HCT116 (cell line): ENCODE measurements at regions not wholly inside any gene's neighbourhood (a gene's known extent, or its start where the extent isn't known, plus 50 kb on each side); places are given as distances from the start of the nearest gene placed in this dataset.

Experiments used
- ATAC-seq: fragments of 200-7000 bp; cut with Tn5 transposase; 2 replicates; pipeline ENCODE4 v1.9.1; 2020; ENCODE audit warnings: mild to moderate bottlenecking, moderate library complexity
- BruUV-seq: library from RNA; stranded (reverse); fragments of 400-500 nt; replicated peaks from 2 replicates; lab custom pipeline; 2021; lab: Mats Ljungman, UMichigan
- CTCF ChIA-PET: fragments of 300-600 bp; sonication (Branson Sonifier 250); formaldehyde crosslinking; loops from one replicate; lab custom pipeline; 2021; ENCODE audit warnings: antibody characterized with exemption; lab: Charles Lee
- POLR2A ChIA-PET: fragments of 300-600, 350-600 bp; sonication (Branson Sonifier 250); formaldehyde crosslinking; loops from one replicate; lab custom pipeline; 2021; ENCODE audit warnings: antibody characterized with exemption; lab: Charles Lee
- RAD21 ChIA-PET, 2 experiments: fragments of 300-600 bp; sonication (Branson Sonifier 250); formaldehyde crosslinking; loops; one replicate each; lab custom pipeline; 2023; ENCODE audit warnings: low total read pairs in 2 of 2; ENCODE audit not compliant: uncharacterized antibody in 2 of 2, unreplicated experiment in 2 of 2, low non-redundant PET in 1 of 2; lab: Charles Lee
- DNase-seq: peaks from one replicate; pipeline ENCODE4 v3.0.0-alpha.2; 2010; ENCODE audit warnings: low read depth, low spot score
- H2AFZ ChIP-seq: fragments of 200-600 bp; shearing (Covaris generic), sonication (generic); 2 replicates; pipeline ENCODE4 v1.6.1; 2017; ENCODE audit warnings: low read depth, mixed run types, mixed read lengths, antibody characterized with exemption, low read length; ENCODE audit not compliant: poor library complexity, severe bottlenecking
- H3K27ac ChIP-seq: 2 replicates; pipeline ENCODE4 v1.5.1; 2012; ENCODE audit warnings: low read depth, low read length
- H3K27me3 ChIP-seq: fragments of 200-600 bp; sonication (generic); 2 replicates; pipeline ENCODE4 v1.6.1; 2016; ENCODE audit warnings: mixed run types, low read length, mixed read lengths; ENCODE audit not compliant: insufficient read depth
- H3K36me3 ChIP-seq, 2 experiments: fragments of 200-500 bp in 1 of 2; fragments of 200-600 bp in 1 of 2; sonication (Bioruptor generic) in 1 of 2; sonication (generic) in 1 of 2; 2 replicates each; pipeline versions ENCODE4 v1.5.1 to v1.6.1; 2014 to 2016; ENCODE audit warnings: low read length in 2 of 2, inconsistent platforms in 1 of 2, mixed read lengths in 1 of 2, mixed run types in 1 of 2; ENCODE audit not compliant: insufficient read depth in 2 of 2, control insufficient read depth in 1 of 2
- H3K4me1 ChIP-seq, 2 experiments: fragments of 200-600 bp in 1 of 2; sonication (generic) in 1 of 2; 2 replicates each; pipeline versions ENCODE4 v1.5.1 to v1.6.1; 2012 to 2017; ENCODE audit warnings: low read length in 2 of 2, inconsistent platforms in 1 of 2, mild to moderate bottlenecking in 1 of 2, mixed read lengths in 1 of 2, mixed run types in 1 of 2, moderate library complexity in 1 of 2; ENCODE audit not compliant: insufficient read depth in 2 of 2, control insufficient read depth in 1 of 2
- H3K4me2 ChIP-seq: fragments of 200-600 bp; sonication (generic); 2 replicates; pipeline ENCODE4 v1.6.1; 2017; ENCODE audit warnings: mixed run types, low read length, mixed read lengths
- H3K4me3 ChIP-seq, 2 experiments: fragments of 200-600 bp in 1 of 2; sonication (generic) in 1 of 2; replicated peaks in 1 of 2; 2 replicates each; pipeline ENCODE4 v1.5.1; 2011 to 2016; ENCODE audit warnings: low read length in 2 of 2, control low read depth in 1 of 2, low read depth in 1 of 2, mild to moderate bottlenecking in 1 of 2, mixed read lengths in 1 of 2, mixed run types in 1 of 2
- H3K79me2 ChIP-seq: fragments of 200-600 bp; sonication (generic); 2 replicates; pipeline ENCODE4 v1.6.1; 2017; ENCODE audit warnings: mild to moderate bottlenecking, mixed run types, low read length, moderate library complexity, mixed read lengths; ENCODE audit not compliant: insufficient read depth
- H3K9ac ChIP-seq: fragments of 200-600 bp; sonication (generic); 2 replicates; pipeline ENCODE4 v1.6.1; 2016; ENCODE audit warnings: low read length, mixed read lengths
- H3K9me2 ChIP-seq: fragments of 200-600 bp; sonication (generic), shearing (Covaris generic); 2 replicates; pipeline ENCODE4 v1.6.1; 2017; ENCODE audit warnings: mixed run types, mild to moderate bottlenecking, moderate library complexity; ENCODE audit not compliant: insufficient read depth
- H3K9me3 ChIP-seq, 2 experiments: fragments of 200-500 bp in 1 of 2; fragments of 200-600 bp in 1 of 2; sonication (Bioruptor generic) in 1 of 2; sonication (generic) in 1 of 2; 2 replicates each; pipeline ENCODE4 v1.6.1; 2014 to 2017; ENCODE audit warnings: low read length in 2 of 2, mixed read lengths in 2 of 2, inconsistent platforms in 1 of 2, low read depth in 1 of 2, mild to moderate bottlenecking in 1 of 2, mixed run types in 1 of 2, moderate library complexity in 1 of 2; ENCODE audit not compliant: control insufficient read depth in 1 of 2, insufficient read depth in 1 of 2
- H4K20me1 ChIP-seq: fragments of 200-600 bp; sonication (generic), shearing (Covaris generic); 2 replicates; pipeline ENCODE4 v1.6.1; 2017; ENCODE audit warnings: mixed run types, mild to moderate bottlenecking, moderate library complexity; ENCODE audit not compliant: insufficient read depth
- CBX3 ChIP-seq: IDR thresholded peaks from 2 replicates; pipeline ENCODE4 v1.6.1; 2012; ENCODE audit warnings: low read depth
- ZFX ChIP-seq: fragments of 450-650 bp; IDR thresholded peaks from 2 replicates; pipeline ENCODE4 v1.6.1; 2017
- ZNF274 ChIP-seq: fragments of 200-500 bp; sonication (Bioruptor generic); IDR thresholded peaks from 2 replicates; pipeline ENCODE4 v1.6.1; 2014; ENCODE audit warnings: mild to moderate bottlenecking, low read depth, low read length, inconsistent platforms
- intact Hi-C: fragments of 100-400 bp; cut with micrococcal nuclease; formaldehyde crosslinking; loops from 2 replicates; pipeline ENCODE4 v1.10.0; 2022
- TF ChIP-seq, protein P1 (sequence below), 3 experiments: fragments of 200-600 bp in 1 of 3; sonication (generic) in 1 of 3; IDR thresholded peaks in 2 of 3; conservative IDR thresholded peaks in 1 of 3; 2 replicates each; pipeline ENCODE4 v1.5.1; 2012 to 2017; ENCODE audit warnings: low read depth in 2 of 3, low read length in 2 of 3, antibody characterized with exemption in 1 of 3, borderline replicate concordance in 1 of 3, control low read depth in 1 of 3, mild to moderate bottlenecking in 1 of 3, mixed read lengths in 1 of 3, mixed run types in 1 of 3, moderate library complexity in 1 of 3; ENCODE audit not compliant: insufficient read depth in 1 of 3

DNA sequence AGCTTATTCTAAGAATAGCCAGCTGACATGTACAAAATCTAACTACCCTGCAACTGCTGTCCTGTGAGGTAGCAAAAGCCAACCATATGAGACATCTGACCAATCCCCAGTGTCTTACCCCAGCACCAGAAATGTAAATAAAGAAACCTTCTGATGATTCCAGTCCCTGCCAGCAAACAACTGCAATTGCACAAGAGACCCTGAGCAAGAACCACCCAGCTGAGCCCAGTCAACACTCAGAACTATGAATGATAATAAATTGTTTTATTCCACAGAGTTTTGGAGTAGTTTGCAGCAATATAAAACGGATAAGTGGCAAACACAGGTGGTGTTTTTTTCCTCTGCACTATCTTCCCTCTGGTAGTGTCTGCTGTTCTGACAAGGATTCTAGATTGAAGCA, 94.9 kb downstream of the ERCC5 start:
- Histone ChIP-seq H3K9me2 (no peaks in the 10 kb centered on the region), H3K4me1 (no peaks in the 10 kb centered on the region), H2AFZ (no peak overlapping the region), H3K27ac (no peak overlapping the region), H3K27me3 (0 out of 2 replicates have a peak, but pooled peaks cover 4% of the 10 kb centered on the region), H3K9me3 (no peaks in the 10 kb centered on the region), H3K4me2 (no peak overlapping the region), H3K36me3 (no peaks in the 10 kb centered on the region), H3K9ac (no peak overlapping the region), H3K4me3 (no peak overlapping the region), H3K79me2 (no peaks in the 10 kb centered on the region), H4K20me1 (no peaks in the 10 kb centered on the region)
- intact Hi-C loops, result no loop called here
- RAD21 ChIA-PET, result no interaction called here
- no peak for DNase-seq
- TF ChIP-seq ZNF274, result no peak
- TF ChIP-seq ZFX, result no peak
- CTCF ChIA-PET, result no interaction called here
- POLR2A ChIA-PET, result no interaction called here
- no peak for ATAC-seq
- no TSS peak for BruUV-seq

DNA sequence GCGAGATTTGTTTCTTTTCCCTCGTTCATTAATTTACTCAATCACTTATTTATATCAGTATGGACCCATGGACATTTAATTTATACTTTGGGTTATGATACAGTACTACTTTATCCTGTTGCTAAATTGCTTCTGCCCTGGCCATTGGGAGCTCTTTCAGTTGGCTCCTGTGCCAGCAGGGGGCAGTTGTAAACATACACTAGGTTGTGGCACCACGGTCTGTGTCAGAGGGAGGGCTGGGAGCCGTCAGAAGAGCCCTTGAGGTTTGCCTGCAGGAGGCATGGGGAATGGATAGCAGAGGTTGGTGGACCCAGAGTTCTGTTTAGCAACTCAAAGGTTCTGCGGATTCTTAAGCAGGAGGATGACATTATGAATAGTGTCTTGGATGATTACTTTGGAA, 94.3 kb downstream of the ERCC5 start:
- H2AFZ ChIP-seq, result no peak overlapping the region
- CTCF ChIA-PET, result no interaction called here
- TF ChIP-seq CBX3, result no peak
- TF ChIP-seq, protein P1, sequence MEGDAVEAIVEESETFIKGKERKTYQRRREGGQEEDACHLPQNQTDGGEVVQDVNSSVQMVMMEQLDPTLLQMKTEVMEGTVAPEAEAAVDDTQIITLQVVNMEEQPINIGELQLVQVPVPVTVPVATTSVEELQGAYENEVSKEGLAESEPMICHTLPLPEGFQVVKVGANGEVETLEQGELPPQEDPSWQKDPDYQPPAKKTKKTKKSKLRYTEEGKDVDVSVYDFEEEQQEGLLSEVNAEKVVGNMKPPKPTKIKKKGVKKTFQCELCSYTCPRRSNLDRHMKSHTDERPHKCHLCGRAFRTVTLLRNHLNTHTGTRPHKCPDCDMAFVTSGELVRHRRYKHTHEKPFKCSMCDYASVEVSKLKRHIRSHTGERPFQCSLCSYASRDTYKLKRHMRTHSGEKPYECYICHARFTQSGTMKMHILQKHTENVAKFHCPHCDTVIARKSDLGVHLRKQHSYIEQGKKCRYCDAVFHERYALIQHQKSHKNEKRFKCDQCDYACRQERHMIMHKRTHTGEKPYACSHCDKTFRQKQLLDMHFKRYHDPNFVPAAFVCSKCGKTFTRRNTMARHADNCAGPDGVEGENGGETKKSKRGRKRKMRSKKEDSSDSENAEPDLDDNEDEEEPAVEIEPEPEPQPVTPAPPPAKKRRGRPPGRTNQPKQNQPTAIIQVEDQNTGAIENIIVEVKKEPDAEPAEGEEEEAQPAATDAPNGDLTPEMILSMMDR (IDR thresholded peaks at IDR 0.05 in 2 of 3, conservative IDR thresholded peaks at IDR 0.05 in 1 of 3; ENCODE audit: borderline replicate concordance in 1 of 3, insufficient read depth in 1 of 3, low read depth in 2 of 3, low read length in 2 of 3), result peak in 2 of 3 experiments; percentile 11 to 47; a peak in 2 of 6 replicates
- TF ChIP-seq, all 23 proteins: peak for 1
- ChIA-PET POLR2A (no interaction called here), RAD21 (no interaction called here)
- Histone ChIP-seq H3K4me2 (no peak overlapping the region), H3K36me3 (no peaks in the 10 kb centered on the region), H3K79me2 (no peaks in the 10 kb centered on the region), H3K4me1 (no peaks in the 10 kb centered on the region), H3K27me3 (no peaks in the 10 kb centered on the region), H3K9me2 (no peaks in the 10 kb centered on the region), H3K27ac (no peak overlapping the region), H3K9me3 (no peaks in the 10 kb centered on the region), H3K9ac (no peak overlapping the region), H4K20me1 (no peaks in the 10 kb centered on the region), H3K4me3 (no peak overlapping the region)
- DNase-seq (no peak), ATAC-seq (peak; percentile 49)
- intact Hi-C loops, result no loop called here
- no TSS peak for BruUV-seq
